HUES64 (cell line): ENCODE measurements at regions not wholly inside any gene's neighbourhood (a gene's known extent, or its start where the extent isn't known, plus 50 kb on each side); places are given as distances from the start of the nearest gene placed in this dataset.
"Not testable (repeated sequence)": the region's sequence is repeated elsewhere in the genome, so short reads cannot be mapped to it uniquely, and the experiment has no call there.

Source experiments
- H3K27ac ChIP-seq: 2 replicates; pipeline ENCODE4 v1.7.0; 2013; ENCODE audit warnings: low read depth, low read length, inconsistent platforms
- H3K27me3 ChIP-seq: 2 replicates; pipeline ENCODE4 v1.6.1; 2013; ENCODE audit warnings: mild to moderate bottlenecking, low read length; ENCODE audit not compliant: insufficient read depth
- H3K36me3 ChIP-seq: 2 replicates; pipeline ENCODE4 v1.6.1; 2013; ENCODE audit warnings: mild to moderate bottlenecking, low read length; ENCODE audit not compliant: insufficient read depth
- H3K4me1 ChIP-seq: 2 replicates; pipeline ENCODE4 v1.6.1; 2013; ENCODE audit warnings: mild to moderate bottlenecking, low read length, moderate library complexity; ENCODE audit not compliant: insufficient read depth
- H3K4me3 ChIP-seq: 2 replicates; pipeline ENCODE4 v1.5.1; 2013; ENCODE audit warnings: mild to moderate bottlenecking, low read length, moderate library complexity
- H3K9ac ChIP-seq: 2 replicates; pipeline ENCODE4 v1.6.1; 2013; ENCODE audit warnings: mild to moderate bottlenecking, low read depth, low read length
- H3K9me3 ChIP-seq: 2 replicates; pipeline ENCODE4 v1.6.1; 2013; ENCODE audit warnings: low read depth, low read length; ENCODE audit not compliant: insufficient read depth
- WGBS: fragments of 150-250, 120-280 bp; methylation state at CpG from one replicate; pipeline ENCODE4 v1.1.7; 2013; ENCODE audit warnings: missing lambda C conversion rate; 5-methylcytosine and 5-hydroxymethylcytosine counted together

DNA sequence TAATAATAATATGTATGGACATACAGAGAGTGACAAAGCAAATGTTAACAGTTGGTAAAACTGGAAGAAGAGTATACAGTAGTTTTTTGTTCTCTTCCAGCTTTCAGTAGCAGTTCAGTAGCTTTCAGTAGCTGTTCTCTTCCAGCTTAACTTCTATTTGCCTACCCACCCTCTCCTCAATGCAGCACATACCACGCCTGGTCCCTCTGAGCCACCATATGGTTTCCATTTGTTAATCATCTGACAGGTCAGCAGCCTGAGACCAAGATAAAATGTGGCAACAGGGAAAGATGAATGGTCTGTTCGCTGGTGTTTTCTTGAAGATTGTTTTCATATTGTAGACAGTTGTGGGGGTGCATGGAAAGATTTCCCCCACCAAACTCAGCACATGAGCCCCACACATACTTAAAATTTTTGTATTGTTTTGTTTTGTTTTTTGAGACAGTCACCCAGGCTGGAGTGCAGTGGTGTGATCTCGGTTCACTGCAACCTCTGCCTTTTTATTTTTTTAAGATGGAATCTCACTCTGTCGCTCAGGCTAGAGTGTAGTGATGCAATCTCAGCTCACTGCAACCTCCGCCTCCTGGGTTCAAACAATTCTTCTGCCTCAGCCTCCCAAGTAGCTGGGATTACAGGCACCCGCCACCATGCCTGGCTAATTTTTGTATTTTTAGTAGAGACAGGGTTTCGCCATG lies 56.8 kb downstream of the ATP6V0E2 start:
- 87% methylated on average over 2 of the region's 7 CpGs for WGBS
- H3K4me3 ChIP-seq, H3K9me3 ChIP-seq, H3K9ac ChIP-seq, H3K27ac ChIP-seq, H3K27me3 ChIP-seq, H3K4me1 ChIP-seq, H3K36me3 ChIP-seq: not testable (repeated sequence)

GRCh38 chr7:149933776-149934175 lies 60.0 kb downstream of the ATP6V0E2 start:
- H3K9me3 ChIP-seq, H3K27ac ChIP-seq, H3K4me1 ChIP-seq, H3K27me3 ChIP-seq, H3K4me3 ChIP-seq, H3K9ac ChIP-seq, H3K36me3 ChIP-seq: not testable (repeated sequence)
- 89% methylated on average over 4 of the region's 5 CpGs for WGBS

DNA sequence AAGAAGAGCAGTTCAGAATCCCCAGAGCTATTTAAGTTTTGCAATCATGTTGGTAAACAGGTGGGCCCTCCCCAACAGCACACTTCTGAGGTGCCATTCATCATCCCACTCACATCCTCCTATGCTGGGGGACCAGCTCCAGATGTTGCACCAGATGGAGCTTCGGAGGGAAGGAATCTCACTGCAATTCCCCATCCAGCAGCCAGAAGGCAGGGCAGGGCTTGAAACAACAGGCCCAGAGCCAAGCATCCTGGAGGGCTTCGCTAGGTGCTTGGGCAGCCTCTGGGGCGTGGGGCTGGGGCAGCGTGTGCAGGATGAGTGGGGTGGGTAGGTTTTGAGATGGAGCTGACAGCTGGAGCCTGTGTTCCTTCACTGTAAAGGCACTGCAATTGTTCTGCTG lies 73.6 kb downstream of the ATP6V0E2 start:
- no CpG with 5 or more reads among the region's 4 CpGs for WGBS
- H3K27ac ChIP-seq, H3K27me3 ChIP-seq, H3K36me3 ChIP-seq, H3K9ac ChIP-seq, H3K4me1 ChIP-seq, H3K9me3 ChIP-seq, H3K4me3 ChIP-seq: not testable (repeated sequence)

- 96% methylated on average over 7 of the region's 13 CpGs for WGBS
- not testable (repeated sequence) for H3K4me3 ChIP-seq, H3K27ac ChIP-seq
Measured at GRCh38 chr7:149948444-149948843, 74.7 kb downstream of the ATP6V0E2 start.

GRCh38 chr7:149949863-149950577 lies 76.3 kb downstream of the ATP6V0E2 start:
- H3K4me3 ChIP-seq, H3K9me3 ChIP-seq, H3K4me1 ChIP-seq, H3K9ac ChIP-seq, H3K36me3 ChIP-seq, H3K27me3 ChIP-seq, H3K27ac ChIP-seq: not testable (repeated sequence)
- WGBS, result 72% methylated on average over 2 of the region's 13 CpGs

More at GRCh38 chr7:149948444-149948843, 74.7 kb downstream of the ATP6V0E2 start:
- not testable (repeated sequence) for H3K27me3 ChIP-seq, H3K36me3 ChIP-seq, H3K9me3 ChIP-seq, H3K9ac ChIP-seq, H3K4me1 ChIP-seq

GRCh38 chr7:149950578-149950924 lies 76.8 kb downstream of the ATP6V0E2 start:
- not testable (repeated sequence) for H3K36me3 ChIP-seq, H3K27ac ChIP-seq, H3K9ac ChIP-seq, H3K27me3 ChIP-seq, H3K4me3 ChIP-seq, H3K4me1 ChIP-seq, H3K9me3 ChIP-seq
- no CpG with 5 or more reads among the region's 4 CpGs for WGBS

GRCh38 chr7:149951579-149951978 lies 77.8 kb downstream of the ATP6V0E2 start:
- not testable (repeated sequence) for H3K27me3 ChIP-seq, H3K9ac ChIP-seq, H3K4me1 ChIP-seq, H3K36me3 ChIP-seq, H3K27ac ChIP-seq, H3K4me3 ChIP-seq, H3K9me3 ChIP-seq
- WGBS, result 96% methylated on average over 2 of the region's 2 CpGs

- not testable (repeated sequence) for H3K27me3 ChIP-seq, H3K4me3 ChIP-seq, H3K36me3 ChIP-seq, H3K27ac ChIP-seq, H3K9me3 ChIP-seq, H3K9ac ChIP-seq, H3K4me1 ChIP-seq
- WGBS, result 50% methylated on average over 1 of the region's 2 CpGs
Measured at GRCh38 chr7:149958880-149959279, 85.1 kb downstream of the ATP6V0E2 start.

DNA sequence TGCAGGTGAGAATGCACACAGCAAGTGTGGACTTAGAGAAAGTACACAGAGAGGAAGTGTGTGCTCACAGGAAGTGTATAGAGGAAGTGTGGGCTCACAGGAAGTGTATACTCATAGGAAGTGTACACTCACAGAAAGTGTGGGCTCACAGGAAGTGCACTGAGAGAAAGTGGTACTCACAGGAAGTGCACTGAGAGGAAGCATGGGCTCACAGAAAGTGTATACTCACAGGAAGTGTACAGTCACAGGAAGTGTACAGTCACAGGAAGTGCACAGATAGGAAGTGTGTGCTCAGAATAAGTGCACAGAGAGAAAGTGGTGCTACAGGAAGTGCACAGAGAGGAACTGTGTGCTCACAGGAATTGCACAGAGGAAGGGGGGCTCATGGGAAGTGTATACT lies 87.1 kb downstream of the ATP6V0E2 start:
- H3K4me3 ChIP-seq, H3K27ac ChIP-seq, H3K36me3 ChIP-seq, H3K9me3 ChIP-seq, H3K27me3 ChIP-seq, H3K4me1 ChIP-seq, H3K9ac ChIP-seq: not testable (repeated sequence)

DNA sequence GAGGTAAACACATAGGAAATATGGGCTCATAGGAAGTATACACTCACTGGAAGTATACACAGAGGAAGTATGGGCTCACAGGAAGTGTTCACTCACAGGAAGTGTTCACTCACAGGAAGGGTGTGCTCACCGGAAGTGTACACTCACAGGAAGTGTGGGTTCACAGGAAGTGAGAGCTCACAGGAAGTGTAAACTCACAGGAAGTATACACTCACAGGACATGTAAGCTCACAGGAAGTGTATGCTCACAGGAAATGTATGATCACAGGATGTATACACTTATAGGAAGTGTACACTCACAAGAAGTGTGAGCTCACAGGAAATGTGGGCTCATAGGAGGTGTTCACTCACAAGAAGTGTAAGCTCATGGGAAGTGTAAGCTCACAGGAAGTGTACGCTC lies 88.1 kb downstream of the ATP6V0E2 start:
- not testable (repeated sequence) for H3K9me3 ChIP-seq, H3K36me3 ChIP-seq, H3K4me1 ChIP-seq, H3K27ac ChIP-seq, H3K27me3 ChIP-seq, H3K9ac ChIP-seq, H3K4me3 ChIP-seq
- WGBS, result 96% methylated on average over 1 of the region's 2 CpGs

GRCh38 chr7:149962685-149963319 lies 89.0 kb downstream of the ATP6V0E2 start:
- 95% methylated on average over 8 of the region's 8 CpGs for WGBS
- not testable (repeated sequence) for H3K27me3 ChIP-seq, H3K9ac ChIP-seq, H3K9me3 ChIP-seq, H3K27ac ChIP-seq, H3K36me3 ChIP-seq, H3K4me3 ChIP-seq, H3K4me1 ChIP-seq
